ENCODE measurements at regions not wholly inside any gene's neighbourhood (a gene's known extent, or its start where the extent isn't known, plus 50 kb on each side); places are given as distances from the start of the nearest gene placed in this dataset.

GRCh38 chr21:21963911-21964310, 965.7 kb downstream of the NCAM2 start:
- Histone ChIP-seq H3K36me3 (ENCODE audit: control insufficient read depth in 2 of 2, insufficient read depth in 2 of 2, low read length in 1 of 2) (no peaks in the 10 kb centered on the region), H3K4me3 (no peak overlapping the region), H3K9ac (ENCODE audit: control insufficient read depth, insufficient read depth, low read length) (no peak overlapping the region), H3K9me3 (replicated peaks; ENCODE audit: control insufficient read depth, insufficient read depth, low read length) (no peaks in the 10 kb centered on the region; the same call in 2 of the 3 replicates), H3K27me3 (replicated peaks in 1 of 2; ENCODE audit: control insufficient read depth in 2 of 2, insufficient read depth in 2 of 2, low read length in 1 of 2) (no peaks in the 10 kb centered on the region), H3K27ac (ENCODE audit: control insufficient read depth, insufficient read depth) (no peak overlapping the region), H3K4me1 (ENCODE audit: control insufficient read depth, insufficient read depth, low read length) (no peaks in the 10 kb centered on the region), H2AFZ (ENCODE audit: control insufficient read depth, low read depth, low read length) (no peak overlapping the region), H4K20me1 (ENCODE audit: control insufficient read depth, insufficient read depth) (no peaks in the 10 kb centered on the region), H3K79me2 (ENCODE audit: control insufficient read depth, insufficient read depth, low read length) (no peaks in the 10 kb centered on the region), H3K4me2 (ENCODE audit: control insufficient read depth, insufficient read depth) (no peak overlapping the region)
- FAIRE-seq (no peak), ATAC-seq (no peak), DNase-seq (ENCODE audit: low read depth, low spot score) (no peak)
- 0% methylated on average over 1 of the region's 1 CpG for WGBS (ENCODE audit: insufficient coverage, insufficient replicate concordance, low lambda C conversion rate, missing lambda C conversion rate)
- ChIA-PET RAD21 (ENCODE audit: unreplicated experiment) (no interaction called here), CTCF (no interaction called here), SMC1A (ENCODE audit: uncharacterized antibody, unreplicated experiment) (no interaction called here), POLR2A (no interaction called here)
- in situ Hi-C loops (cut with MboI) (no loop called here), intact Hi-C loops (cut with micrococcal nuclease; ENCODE audit: unreplicated experiment) (no loop called here)
- no TSS peak for BruUV-seq (replicated peaks)
- TF ChIP-seq NFYB (IDR thresholded peaks at IDR 0.05; ENCODE audit: insufficient read depth, low read depth, low read length) = no peak
- no peak for TF ChIP-seq RELA (IDR thresholded peaks at IDR 0.05; ENCODE audit: borderline replicate concordance, partially characterized antibody)
- no peak for TF ChIP-seq IKZF1 (conservative IDR thresholded peaks at IDR 0.05)
- TF ChIP-seq MEF2A (IDR thresholded peaks at IDR 0.05; ENCODE audit: insufficient read depth, low read depth, low read length) = no peak
- TF ChIP-seq SKIL (IDR thresholded peaks at IDR 0.05; ENCODE audit: low read depth, poor library complexity, severe bottlenecking) = no peak
- TF ChIP-seq PAX8 (IDR thresholded peaks at IDR 0.05) = no peak
- TF ChIP-seq STAT1 (conservative IDR thresholded peaks at IDR 0.05) = no peak
- no peak for TF ChIP-seq POLR2A (IDR thresholded peaks at IDR 0.05; ENCODE audit: low read depth, low read length)
- TF ChIP-seq TBL1XR1 (IDR thresholded peaks at IDR 0.05; ENCODE audit: low read depth, low read length) = no peak
- TF ChIP-seq SUPT20H (IDR thresholded peaks at IDR 0.05; ENCODE audit: borderline replicate concordance, control insufficient read depth, low read depth, low read length) = no peak
- TF ChIP-seq RBBP5 (conservative IDR thresholded peaks at IDR 0.05) = no peak
- TF ChIP-seq RAD51 (IDR thresholded peaks at IDR 0.05) = no peak
- TF ChIP-seq MYB (IDR thresholded peaks at IDR 0.05; ENCODE audit: borderline replicate concordance, low read depth, low read length) = no peak
- TF ChIP-seq NRF1 (conservative IDR thresholded peaks at IDR 0.05; ENCODE audit: low read depth, low read length) = no peak
- no peak for TF ChIP-seq BMI1 (IDR thresholded peaks at IDR 0.05; ENCODE audit: borderline replicate concordance)
- TF ChIP-seq CBFB (IDR thresholded peaks at IDR 0.05; ENCODE audit: low read depth) = no peak
- TF ChIP-seq RELB (IDR thresholded peaks at IDR 0.05; ENCODE audit: low read depth) = no peak
